ENCODE measurements at regions not wholly inside any gene's neighbourhood (a gene's known extent, or its start where the extent isn't known, plus 50 kb on each side); places are given as distances from the start of the nearest gene placed in this dataset.

GRCh38 chr6:143616741-143617140 lies 61.0 kb upstream of the PHACTR2 start:
- TF ChIP-seq REST (IDR thresholded peaks at IDR 0.05; ENCODE audit: insufficient replicate concordance, low read depth), result no peak
- TF ChIP-seq CTCF (IDR thresholded peaks at IDR 0.05; ENCODE audit: insufficient read depth, low read length), result no peak
